Mesendoderm (in vitro differentiated cells): ENCODE measurements at regions not wholly inside any gene's neighbourhood (a gene's known extent, or its start where the extent isn't known, plus 50 kb on each side); places are given as distances from the start of the nearest gene placed in this dataset.

Experiments
- DNase-seq: peaks from one replicate; pipeline ENCODE4 v3.0.0; 2013
- H2AK5ac ChIP-seq: 2 replicates; pipeline ENCODE4 v1.6.1; 2013; ENCODE audit warnings: low read length, inconsistent platforms
- H2BK120ac ChIP-seq: 2 replicates; pipeline ENCODE4 v1.6.1; 2013; ENCODE audit warnings: low read depth, mild to moderate bottlenecking, low read length, moderate library complexity, mixed read lengths
- H2BK15ac ChIP-seq: replicated peaks from 2 replicates; pipeline ENCODE4 v1.6.1; 2013; ENCODE audit warnings: low read depth, mild to moderate bottlenecking, moderate library complexity
- H2BK5ac ChIP-seq: 2 replicates; pipeline ENCODE4 v1.6.1; 2013; ENCODE audit warnings: low read length, inconsistent platforms
- H3K18ac ChIP-seq: 2 replicates; pipeline ENCODE4 v1.6.1; 2013; ENCODE audit warnings: mild to moderate bottlenecking, low read length, mixed read lengths
- H3K23ac ChIP-seq: one replicate; pipeline ENCODE4 v1.6.1; 2013; ENCODE audit warnings: low read length
- H3K27ac ChIP-seq: 2 replicates; pipeline ENCODE4 v1.5.1; 2013; ENCODE audit warnings: low read depth, mild to moderate bottlenecking, inconsistent platforms, low read length, moderate library complexity
- H3K27me3 ChIP-seq: 2 replicates; pipeline ENCODE4 v1.6.1; 2013; ENCODE audit warnings: low read length, control low read depth, mild to moderate bottlenecking, inconsistent platforms; ENCODE audit not compliant: insufficient read depth, poor library complexity
- H3K36me3 ChIP-seq: 2 replicates; pipeline ENCODE4 v1.6.1; 2013; ENCODE audit warnings: low read length, inconsistent platforms; ENCODE audit not compliant: control insufficient read depth, insufficient read depth
- H3K4ac ChIP-seq: one replicate; pipeline ENCODE4 v1.6.1; 2013; ENCODE audit warnings: low read depth, mild to moderate bottlenecking, low read length, moderate library complexity
- H3K4me1 ChIP-seq: 2 replicates; pipeline ENCODE4 v1.6.1; 2013; ENCODE audit warnings: low read depth, low read length, inconsistent platforms; ENCODE audit not compliant: control insufficient read depth
- H3K4me2 ChIP-seq: 2 replicates; pipeline ENCODE4 v1.6.1; 2013; ENCODE audit warnings: low read length
- H3K4me3 ChIP-seq: 2 replicates; pipeline ENCODE4 v1.5.1; 2013; ENCODE audit warnings: mild to moderate bottlenecking, low read length
- H3K56ac ChIP-seq: one replicate; pipeline ENCODE4 v1.6.1; 2013; ENCODE audit warnings: low read length
- H3K79me1 ChIP-seq: 2 replicates; pipeline ENCODE4 v1.6.1; 2013; ENCODE audit warnings: low read length, inconsistent platforms
- H3K79me2 ChIP-seq: 2 replicates; pipeline ENCODE4 v1.6.1; 2013; ENCODE audit warnings: mild to moderate bottlenecking, low read length; ENCODE audit not compliant: control insufficient read depth, insufficient read depth
- H3K9ac ChIP-seq: 2 replicates; pipeline ENCODE4 v1.6.1; 2013; ENCODE audit warnings: low read length, inconsistent platforms
- H4K5ac ChIP-seq: one replicate; pipeline ENCODE4 v1.6.1; 2013; ENCODE audit warnings: low read length
- H4K8ac ChIP-seq: one replicate; pipeline ENCODE4 v1.6.1; 2013; ENCODE audit warnings: low read depth, mild to moderate bottlenecking, control low read depth, low read length, moderate library complexity
- WGBS: extraction: QIAGEN DNeasy Blood & Tissue Kit; methylation state at CpG from one replicate; pipeline ENCODE4 v1.1.7; 2013; ENCODE audit warnings: low lambda C conversion rate, missing lambda C conversion rate; ENCODE audit not compliant: insufficient coverage; ENCODE audit errors: extremely low coverage; 5-methylcytosine and 5-hydroxymethylcytosine counted together

DNA sequence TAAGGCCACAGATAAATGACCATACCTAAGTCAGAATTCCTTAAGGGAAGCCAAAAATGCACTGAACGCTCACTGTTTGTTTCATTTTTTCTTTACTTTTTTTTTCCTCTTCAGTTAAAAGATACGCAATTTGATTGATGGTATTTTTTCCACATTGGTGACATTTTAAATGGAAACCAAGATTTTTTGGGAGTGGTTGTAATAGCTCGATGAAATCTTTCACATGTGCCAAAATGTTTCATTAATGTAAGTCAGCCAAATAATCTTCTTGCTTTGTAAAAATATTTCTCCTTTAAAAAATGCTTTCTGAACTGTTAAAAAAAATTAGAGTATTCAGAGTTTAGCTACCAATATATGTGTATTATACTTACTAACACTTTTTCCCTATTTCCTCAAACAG is 339.8 kb downstream of the ZEB2 start:
- no peak overlapping the region for H3K23ac ChIP-seq
- H3K79me2 ChIP-seq, result no peaks in the 10 kb centered on the region
- H4K8ac ChIP-seq, result no peak overlapping the region
- no peak overlapping the region for H3K18ac ChIP-seq
- H3K4ac ChIP-seq, result no peak overlapping the region
- H3K4me1 ChIP-seq, result no peaks in the 10 kb centered on the region
- no peaks in the 10 kb centered on the region for H3K79me1 ChIP-seq
- H2BK120ac ChIP-seq, result no peak overlapping the region
- no peaks in the 10 kb centered on the region for H3K36me3 ChIP-seq
- no peak overlapping the region for H2BK5ac ChIP-seq
- no peak overlapping the region for H2AK5ac ChIP-seq
- no peak overlapping the region for H2BK15ac ChIP-seq
- no peak overlapping the region for H4K5ac ChIP-seq
- no peak overlapping the region for H3K4me2 ChIP-seq
- WGBS, result no CpG with 5 or more reads among the region's 3 CpGs
- no peak overlapping the region for H3K4me3 ChIP-seq
- no peak for DNase-seq
- no peaks in the 10 kb centered on the region for H3K27me3 ChIP-seq
- H3K27ac ChIP-seq, result no peak overlapping the region
- no peak overlapping the region for H3K9ac ChIP-seq
- H3K56ac ChIP-seq, result no peak overlapping the region

DNA sequence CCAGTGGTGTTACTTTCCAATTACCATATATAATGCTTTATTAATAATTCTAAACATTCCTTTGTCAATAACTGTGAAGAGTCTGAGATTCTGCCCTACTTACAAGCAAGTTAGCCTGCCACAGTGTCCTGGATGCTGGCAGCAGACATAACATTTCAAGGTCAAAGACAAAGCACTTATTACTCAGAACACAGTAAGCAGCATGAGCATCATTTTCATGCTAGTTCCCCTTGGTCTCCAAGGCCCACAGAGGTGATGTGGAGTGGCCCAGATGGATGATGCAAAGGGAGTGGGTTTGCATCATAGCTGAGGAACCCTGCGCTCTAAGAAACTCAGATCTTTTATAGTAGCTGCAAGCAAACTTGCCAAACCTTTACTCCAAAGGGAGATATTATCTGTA is 349.7 kb downstream of the ZEB2 start:
- H3K79me1 ChIP-seq, result no peaks in the 10 kb centered on the region
- H3K27ac ChIP-seq, result no peak overlapping the region
- DNase-seq, result no peak
- H2BK5ac ChIP-seq, result no peak overlapping the region
- H2AK5ac ChIP-seq, result no peak overlapping the region
- no peak overlapping the region for H3K4me2 ChIP-seq
- no peaks in the 10 kb centered on the region for H3K36me3 ChIP-seq
- no peak overlapping the region for H3K18ac ChIP-seq
- H3K9ac ChIP-seq, result no peak overlapping the region
- H3K56ac ChIP-seq, result no peak overlapping the region
- no peak overlapping the region for H3K4me3 ChIP-seq
- no peak overlapping the region for H4K5ac ChIP-seq
- no peaks in the 10 kb centered on the region for H3K4me1 ChIP-seq
- H3K23ac ChIP-seq, result no peak overlapping the region
- no peak overlapping the region for H4K8ac ChIP-seq
- H3K4ac ChIP-seq, result no peak overlapping the region
- H2BK15ac ChIP-seq, result no peak overlapping the region
- no peak overlapping the region for H2BK120ac ChIP-seq
- H3K79me2 ChIP-seq, result no peaks in the 10 kb centered on the region
- H3K27me3 ChIP-seq, result no peaks in the 10 kb centered on the region
- WGBS, result no CpG with 5 or more reads among the region's 1 CpG

DNA sequence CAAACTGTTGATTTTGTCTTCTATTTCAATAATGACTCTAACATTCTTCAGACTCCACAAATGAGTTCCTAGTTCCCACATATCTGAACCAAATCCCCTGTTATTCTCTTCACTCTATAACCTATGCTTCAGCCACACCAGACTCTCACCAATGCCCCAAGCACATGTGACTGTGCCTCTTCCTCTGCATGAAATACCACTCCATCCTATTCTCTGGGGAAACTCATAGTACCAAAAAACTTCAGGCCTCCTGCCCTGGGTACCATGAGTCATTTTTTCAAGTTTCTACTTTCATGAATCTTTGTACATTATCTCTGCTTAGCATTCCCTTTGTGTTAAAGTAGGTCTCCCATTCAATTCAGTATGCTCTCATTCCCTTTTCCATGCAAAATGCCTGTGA is 353.2 kb downstream of the ZEB2 start:
- Histone ChIP-seq H2AK5ac (no peak overlapping the region), H3K4me1 (no peaks in the 10 kb centered on the region), H3K4me3 (no peak overlapping the region), H2BK5ac (no peak overlapping the region), H3K79me1 (no peaks in the 10 kb centered on the region), H3K23ac (no peak overlapping the region), H3K79me2 (no peaks in the 10 kb centered on the region), H2BK15ac (no peak overlapping the region), H4K5ac (no peak overlapping the region), H3K36me3 (no peaks in the 10 kb centered on the region), H4K8ac (no peak overlapping the region), H2BK120ac (no peak overlapping the region), H3K27ac (no peak overlapping the region), H3K4ac (no peak overlapping the region), H3K9ac (no peak overlapping the region), H3K18ac (no peak overlapping the region), H3K56ac (no peak overlapping the region), H3K4me2 (no peak overlapping the region), H3K27me3 (no peaks in the 10 kb centered on the region)
- no peak for DNase-seq

DNA sequence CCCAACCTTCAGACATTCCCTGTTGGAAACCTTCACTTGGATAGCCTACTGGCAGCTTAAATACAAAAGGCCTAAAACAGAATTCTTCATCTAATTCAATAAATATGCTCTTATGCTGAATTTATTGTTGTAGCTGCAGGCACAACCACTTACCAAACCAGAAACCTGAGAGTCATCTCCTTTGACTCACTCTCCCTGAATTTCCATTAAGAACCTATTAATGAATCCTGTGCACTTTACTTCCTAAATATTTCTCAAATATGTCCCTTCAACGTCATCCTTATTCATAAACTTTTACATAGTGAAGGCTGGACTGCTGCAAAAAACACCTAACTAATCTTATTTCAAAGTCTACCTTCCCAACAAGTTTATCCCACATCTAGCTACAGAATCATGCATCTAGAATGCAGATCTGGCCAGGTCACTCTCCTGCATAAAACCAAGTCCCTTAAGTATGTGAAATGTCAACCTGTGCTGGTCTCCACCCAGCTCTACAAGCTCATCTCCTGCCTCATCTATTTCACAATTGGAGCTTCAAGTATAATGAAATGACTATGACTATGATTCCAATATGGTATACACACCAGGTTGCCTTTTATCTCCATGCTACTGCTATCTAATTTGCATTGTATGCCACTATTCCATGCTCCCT is 354.2 kb downstream of the ZEB2 start:
- Histone ChIP-seq H3K9ac (no peak overlapping the region), H3K79me2 (no peaks in the 10 kb centered on the region), H3K79me1 (no peaks in the 10 kb centered on the region), H3K27ac (no peak overlapping the region), H2BK5ac (no peak overlapping the region), H3K4me1 (no peaks in the 10 kb centered on the region), H3K23ac (no peak overlapping the region), H3K56ac (no peak overlapping the region), H4K5ac (no peak overlapping the region), H2BK15ac (no peak overlapping the region), H2AK5ac (no peak overlapping the region), H2BK120ac (no peak overlapping the region), H3K27me3 (no peaks in the 10 kb centered on the region), H4K8ac (no peak overlapping the region), H3K4me2 (no peak overlapping the region), H3K36me3 (no peaks in the 10 kb centered on the region), H3K4ac (no peak overlapping the region), H3K18ac (no peak overlapping the region), H3K4me3 (no peak overlapping the region)
- 100% methylated on average over 1 of the region's 1 CpG for WGBS
- no peak for DNase-seq

DNA sequence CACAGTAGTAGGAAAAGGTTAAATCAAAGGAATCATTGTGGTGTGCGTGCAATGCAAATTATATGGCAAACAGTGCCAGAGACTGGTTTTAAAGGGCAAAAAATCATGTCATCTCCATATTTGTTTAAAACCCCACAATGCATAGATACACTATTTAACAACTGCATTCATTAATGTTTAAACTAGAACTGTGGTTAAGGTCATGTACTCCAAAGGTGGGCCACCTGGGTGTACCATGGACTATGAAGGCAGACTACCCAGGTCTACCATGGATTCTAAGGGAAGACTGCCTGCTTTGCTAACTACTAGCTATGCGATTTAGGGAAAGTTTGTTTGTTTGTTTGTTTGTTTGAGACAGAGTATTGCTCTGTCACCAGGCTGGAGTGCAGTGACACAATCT is 356.3 kb downstream of the ZEB2 start:
- Histone ChIP-seq H3K4me1 (no peaks in the 10 kb centered on the region), H3K27ac (no peak overlapping the region), H2AK5ac (no peak overlapping the region), H2BK120ac (no peak overlapping the region), H3K18ac (no peak overlapping the region), H3K56ac (no peak overlapping the region), H2BK15ac (no peak overlapping the region), H3K79me2 (no peaks in the 10 kb centered on the region), H3K36me3 (no peaks in the 10 kb centered on the region), H3K9ac (no peak overlapping the region), H3K27me3 (no peaks in the 10 kb centered on the region), H4K5ac (no peak overlapping the region), H3K4ac (no peak overlapping the region), H3K4me2 (no peak overlapping the region), H4K8ac (no peak overlapping the region), H3K79me1 (no peaks in the 10 kb centered on the region), H3K23ac (no peak overlapping the region), H2BK5ac (no peak overlapping the region), H3K4me3 (no peak overlapping the region)
- WGBS, result no CpG with 5 or more reads among the region's 2 CpGs
- DNase-seq, result no peak

DNA sequence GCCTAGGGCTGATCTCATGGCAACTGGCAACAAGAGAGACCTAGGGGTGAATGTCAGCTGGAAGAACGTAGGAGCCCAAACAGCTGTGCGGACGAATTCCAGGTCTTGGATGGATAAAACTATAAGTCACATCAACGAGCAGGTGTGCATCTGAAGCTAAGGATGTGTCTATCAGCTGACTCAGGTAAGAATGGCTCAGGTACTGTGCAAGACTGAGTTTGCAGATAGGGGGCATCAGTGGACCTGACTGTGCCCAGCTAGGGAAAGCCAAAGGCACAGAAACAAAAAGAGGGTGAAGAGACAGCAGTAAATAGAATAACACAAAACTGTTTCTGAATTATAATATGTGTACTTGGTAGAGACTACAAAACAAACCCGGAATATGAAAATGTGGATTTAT is 357.3 kb downstream of the ZEB2 start:
- no peaks in the 10 kb centered on the region for H3K4me1 ChIP-seq

More for the DNA sequence above, 357.3 kb downstream of the ZEB2 start:
- Histone ChIP-seq H3K36me3 (no peaks in the 10 kb centered on the region), H3K9ac (no peak overlapping the region), H3K79me1 (no peaks in the 10 kb centered on the region), H3K4ac (no peak overlapping the region), H3K27ac (no peak overlapping the region), H2BK15ac (no peak overlapping the region), H3K56ac (no peak overlapping the region), H3K23ac (no peak overlapping the region), H3K4me3 (no peak overlapping the region), H4K8ac (no peak overlapping the region), H3K79me2 (no peaks in the 10 kb centered on the region), H2AK5ac (no peak overlapping the region), H2BK120ac (no peak overlapping the region), H2BK5ac (no peak overlapping the region), H3K18ac (no peak overlapping the region), H3K27me3 (no peaks in the 10 kb centered on the region), H3K4me2 (no peak overlapping the region), H4K5ac (no peak overlapping the region)
- peak; percentile 73 for DNase-seq
- WGBS, result no CpG with 5 or more reads among the region's 5 CpGs
